NOMO-1 treated with DMSO at 0.1 percent for 48 hours (cell line): ENCODE measurements at regions not wholly inside any gene's neighbourhood (a gene's known extent, or its start where the extent isn't known, plus 50 kb on each side); places are given as distances from the start of the nearest gene placed in this dataset.

Source experiments
- DNase-seq: peaks from one replicate; lab custom pipeline; 2025; ENCODE audit not compliant: unreplicated experiment; lab: John Stamatoyannopoulos, UW

DNA sequence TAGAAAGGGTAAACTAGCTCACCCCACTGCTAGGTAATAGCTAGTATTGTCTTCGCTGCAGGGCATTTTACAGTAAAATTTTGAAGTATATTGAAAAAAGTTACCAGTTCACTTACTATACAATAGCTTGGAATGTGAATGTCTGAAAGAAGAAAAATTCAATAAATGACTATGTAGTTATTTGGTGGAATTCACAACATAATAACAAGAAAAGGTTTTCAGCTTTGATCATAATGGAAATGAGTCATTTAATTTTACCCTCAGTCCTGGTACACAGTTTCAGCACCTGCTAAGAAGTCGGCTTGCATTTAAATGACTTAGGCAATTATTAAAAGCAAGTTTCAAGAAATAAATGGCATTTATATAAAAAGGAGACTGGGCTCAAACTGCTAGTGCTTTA is 90.4 kb downstream of the NUP35 start:
- DNase-seq, result no peak

DNA sequence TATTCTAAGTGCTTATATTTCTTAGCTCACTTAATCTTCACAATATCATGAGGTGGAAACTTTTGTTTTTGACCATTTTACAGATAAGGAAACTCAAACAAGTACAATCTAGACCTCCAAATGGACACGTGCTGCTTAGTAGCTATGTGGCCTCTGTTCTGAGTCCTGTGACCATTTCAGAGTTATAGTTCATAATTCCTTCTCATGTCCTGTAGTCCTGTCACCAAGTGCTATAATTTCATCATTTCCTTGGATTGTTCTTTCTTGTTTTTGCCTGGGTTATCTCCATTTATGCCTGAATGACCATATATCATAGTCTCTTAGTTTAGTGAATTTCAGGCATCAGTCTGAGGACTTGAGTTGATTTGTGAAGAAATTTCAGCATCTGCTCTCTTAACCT is 91.7 kb downstream of the NUP35 start:
- no peak for DNase-seq

DNA sequence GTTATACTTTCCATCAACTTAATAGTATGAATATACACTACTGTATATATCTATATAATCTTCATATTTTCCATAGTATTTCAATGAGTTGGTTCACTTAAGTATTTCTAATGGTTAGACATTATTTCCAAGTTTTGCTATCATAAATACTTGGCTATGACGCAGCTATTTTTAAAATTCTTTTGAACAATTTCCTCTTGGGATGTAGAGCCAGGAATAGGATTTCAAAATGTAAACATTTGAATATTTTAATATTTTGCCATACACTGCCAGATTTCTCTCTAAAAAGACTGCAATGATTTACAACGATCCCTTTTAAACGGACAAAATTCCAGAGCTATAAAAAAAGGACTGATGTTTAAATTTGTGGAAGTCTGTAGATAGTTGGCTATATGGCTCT is 95.6 kb downstream of the NUP35 start:
- DNase-seq, result no peak

DNA sequence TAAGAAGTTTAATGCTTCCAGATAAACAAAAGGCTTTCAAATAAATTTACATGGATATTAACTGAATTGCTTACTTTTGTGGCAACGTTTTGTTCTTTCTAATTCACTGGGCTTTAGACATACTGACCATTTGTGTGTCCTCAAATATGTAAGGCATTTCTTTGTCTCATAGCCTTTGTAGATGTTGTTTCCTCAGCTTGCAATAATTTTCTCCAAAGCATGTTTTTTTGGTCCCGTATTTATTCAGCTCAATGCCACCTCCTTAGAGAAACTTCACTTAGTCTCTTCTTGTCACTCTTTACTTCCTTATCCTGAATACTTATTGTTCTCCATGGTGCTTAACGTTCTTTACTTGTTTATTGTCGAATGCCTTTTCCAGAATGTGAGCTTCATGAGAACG is 98.5 kb downstream of the NUP35 start:
- DNase-seq, result no peak

DNA sequence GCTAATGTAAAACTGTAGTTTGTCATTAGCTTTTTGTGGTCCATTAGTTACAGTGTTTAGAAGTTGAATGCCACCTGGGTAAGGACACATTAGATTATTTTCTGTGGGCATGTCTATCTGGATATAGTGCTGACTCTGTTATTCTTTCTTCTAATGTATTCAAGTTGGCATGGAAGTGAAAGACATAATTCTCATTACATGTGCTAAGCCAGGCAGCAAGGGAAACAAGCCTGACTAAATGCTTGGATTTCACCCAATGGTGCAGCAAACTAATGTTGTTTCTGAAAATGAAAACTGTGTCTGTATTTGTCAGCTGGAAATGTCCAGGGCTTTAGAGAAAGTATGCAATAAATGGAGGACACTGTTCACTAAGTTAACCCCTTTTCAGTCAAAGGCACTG is 100.7 kb downstream of the NUP35 start:
- no peak for DNase-seq

DNA sequence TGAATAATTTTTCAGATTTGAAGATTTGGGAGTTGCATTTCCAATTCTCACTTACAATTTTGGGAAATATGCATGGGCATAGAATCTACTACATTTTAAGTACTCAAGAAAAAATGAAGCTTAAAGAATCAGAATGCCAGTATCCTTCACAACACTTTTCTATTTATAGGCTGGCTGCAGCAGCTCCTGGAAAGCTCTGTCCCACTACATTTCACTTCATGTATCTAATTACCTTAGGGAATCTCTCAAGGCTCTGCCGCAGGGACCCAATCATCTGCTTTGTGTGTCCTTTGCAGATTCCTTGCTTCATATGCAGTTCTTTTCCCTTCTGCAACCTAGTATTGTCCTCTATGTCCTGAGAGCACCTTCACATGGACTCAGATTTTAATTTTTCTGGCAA is 102.9 kb downstream of the NUP35 start:
- DNase-seq, result no peak

DNA sequence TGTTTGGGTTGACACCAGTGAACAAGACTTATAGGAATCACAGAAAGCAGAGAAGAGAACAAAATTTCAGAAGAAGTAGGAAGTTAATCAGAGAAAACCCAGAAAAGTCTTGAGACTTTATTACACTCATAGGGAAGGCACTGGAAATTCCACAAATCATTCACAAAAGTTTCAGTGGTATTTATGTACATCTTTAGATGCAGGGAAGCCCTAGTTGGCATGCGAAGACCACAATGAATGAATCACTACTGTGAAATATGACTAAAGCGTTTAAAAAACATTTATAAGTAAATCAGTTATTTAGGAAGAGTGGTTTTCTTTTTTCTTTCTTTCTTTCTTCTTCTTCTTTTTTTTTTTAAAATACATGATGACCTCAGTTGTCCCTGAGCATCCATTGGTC is 105.1 kb downstream of the NUP35 start:
- no peak for DNase-seq

DNA sequence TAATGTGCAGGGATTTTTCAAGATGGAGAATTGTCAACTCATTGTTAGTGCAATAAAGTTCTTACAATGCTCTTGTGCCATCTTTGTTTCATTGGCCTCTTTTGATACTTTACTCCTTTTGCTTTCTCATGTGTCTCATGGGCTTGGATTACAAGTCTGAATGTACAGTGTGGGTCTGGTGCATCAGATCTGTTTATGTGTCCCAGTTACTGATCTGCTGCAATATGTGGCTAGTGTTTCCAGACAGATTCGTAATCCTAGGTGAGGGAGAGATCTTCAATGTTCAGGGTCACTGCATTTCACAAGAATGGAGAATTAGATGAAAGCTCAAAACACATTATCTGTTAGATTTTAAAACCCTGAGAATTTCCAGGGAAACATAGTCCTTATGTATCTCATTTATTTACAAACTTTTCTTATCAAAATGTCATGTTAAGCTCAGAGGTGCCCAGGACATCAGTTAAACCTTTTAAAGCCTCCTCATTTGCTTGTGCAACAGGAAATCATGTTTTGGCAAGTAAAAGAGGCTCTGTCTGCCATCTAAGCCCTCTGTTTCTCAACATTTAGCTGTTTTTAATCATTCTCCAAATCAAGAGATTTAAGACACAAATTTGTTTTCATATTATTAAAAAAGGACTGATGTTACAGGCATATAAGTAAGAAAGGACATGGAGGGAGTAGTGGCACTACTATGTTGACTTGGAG is 108.1 kb downstream of the NUP35 start:
- no peak for DNase-seq

DNA sequence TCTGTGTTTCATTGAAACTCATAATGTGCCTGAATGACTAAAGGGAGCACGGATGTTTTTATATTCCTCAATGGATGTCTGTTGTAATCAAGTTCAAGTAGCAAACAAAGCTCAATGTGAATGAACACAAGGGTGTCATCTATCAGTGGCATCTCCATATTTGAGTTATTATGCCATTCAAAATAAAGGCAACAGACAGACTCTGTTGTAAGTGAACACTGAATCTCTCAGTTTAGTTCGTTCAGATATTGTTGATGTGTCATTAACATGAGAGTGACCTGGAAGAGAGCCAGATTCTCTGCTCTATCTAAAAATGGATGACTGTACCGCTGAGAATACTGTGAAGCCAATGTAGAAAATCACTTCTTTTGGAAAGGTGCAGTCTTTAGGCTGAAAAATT is 118.7 kb downstream of the NUP35 start:
- DNase-seq, result no peak

DNA sequence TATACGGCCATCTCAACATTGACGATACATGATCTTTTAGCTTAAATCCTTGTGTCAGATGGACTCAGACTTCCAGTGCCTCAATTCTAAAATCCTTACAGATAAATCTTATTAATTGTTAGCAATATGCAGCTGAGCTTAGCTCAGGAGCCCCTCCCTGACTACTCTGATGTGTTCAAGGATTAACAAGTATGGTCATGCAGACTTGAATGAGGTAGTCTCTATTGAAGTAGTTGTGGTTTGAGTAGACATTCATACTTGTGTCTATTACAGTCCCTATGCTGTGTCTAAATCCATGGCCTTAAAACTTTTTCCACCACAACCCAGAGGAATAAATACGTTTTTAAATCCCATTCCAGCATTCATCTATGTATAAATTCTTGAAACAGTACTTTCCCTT is 119.5 kb downstream of the NUP35 start:
- DNase-seq, result no peak

DNA sequence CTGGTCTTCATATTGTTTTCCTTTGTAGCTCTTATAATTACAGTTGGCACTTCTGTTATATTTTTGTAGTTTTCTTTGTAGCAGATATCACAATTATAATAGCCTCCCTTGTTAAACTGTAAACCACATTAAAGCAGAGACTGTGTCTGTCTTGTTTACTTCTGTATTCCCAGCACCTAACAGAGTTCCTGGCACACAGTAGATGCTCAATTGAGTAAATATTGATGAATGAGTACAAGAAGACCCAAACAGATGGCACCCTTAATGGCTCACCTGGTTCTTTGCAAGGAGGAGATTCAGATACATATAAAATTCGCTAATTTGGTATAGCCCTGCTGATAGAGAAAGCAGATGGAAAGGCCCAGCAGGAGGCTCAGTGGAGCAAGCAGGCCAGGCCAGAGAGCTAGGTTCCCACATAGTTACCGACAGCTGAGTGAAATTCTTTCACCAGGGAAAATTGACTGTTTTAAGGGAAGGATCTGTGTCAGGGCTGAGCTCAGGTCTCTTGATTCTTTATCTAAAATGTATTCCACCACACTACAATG is 120.1 kb downstream of the NUP35 start:
- DNase-seq, result no peak

DNA sequence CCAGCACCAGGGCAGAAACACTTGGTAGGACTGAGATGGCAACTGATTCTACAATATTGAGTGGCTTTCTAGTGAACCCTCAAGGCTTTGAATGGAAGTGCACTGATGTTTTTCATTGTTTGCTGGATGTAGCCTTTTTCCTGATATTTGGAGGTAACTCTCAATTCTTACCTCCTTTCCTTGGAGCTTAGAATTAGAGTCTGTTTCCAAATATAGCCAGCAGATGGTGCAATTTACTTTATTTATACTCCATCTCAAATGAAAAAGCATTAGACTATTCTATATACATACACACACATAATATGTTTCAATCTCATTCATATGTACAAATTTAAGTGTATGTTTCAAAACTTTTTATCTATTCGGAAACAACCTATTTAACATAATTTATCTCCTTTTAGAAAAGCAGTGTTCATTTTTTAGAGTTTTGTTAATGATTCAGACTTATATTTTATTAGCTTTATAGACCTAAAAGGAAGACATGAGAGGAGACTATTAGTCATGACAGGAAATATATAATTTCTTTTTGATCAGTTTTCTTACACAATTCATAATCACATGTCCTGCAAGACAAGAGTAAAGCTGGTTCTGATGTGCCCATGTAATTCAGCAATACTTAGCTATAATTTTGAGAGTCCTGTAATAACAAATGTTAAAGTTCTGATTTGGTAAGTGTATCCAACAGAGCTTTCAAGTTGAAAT is 124.8 kb downstream of the NUP35 start:
- DNase-seq, result peak; percentile 15

DNA sequence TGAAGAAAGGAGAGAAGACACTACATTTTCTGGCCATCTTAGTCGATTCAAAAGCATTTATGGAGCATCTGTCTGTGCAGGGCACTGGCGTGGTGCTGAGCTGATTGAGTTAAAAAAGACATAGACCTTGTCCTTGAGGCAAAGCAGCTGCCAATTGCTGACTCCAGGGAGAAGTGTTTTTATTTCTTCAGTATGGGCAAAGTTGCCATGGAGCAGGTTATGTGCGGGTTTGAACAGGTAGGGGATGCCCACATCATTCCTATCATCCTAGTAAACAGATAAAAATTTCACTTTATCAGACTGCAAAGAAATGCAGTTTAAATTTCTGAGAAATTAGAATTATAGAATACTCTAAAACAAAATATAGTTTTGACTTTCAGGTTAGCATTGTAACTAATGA is 125.8 kb downstream of the NUP35 start:
- DNase-seq, result no peak

DNA sequence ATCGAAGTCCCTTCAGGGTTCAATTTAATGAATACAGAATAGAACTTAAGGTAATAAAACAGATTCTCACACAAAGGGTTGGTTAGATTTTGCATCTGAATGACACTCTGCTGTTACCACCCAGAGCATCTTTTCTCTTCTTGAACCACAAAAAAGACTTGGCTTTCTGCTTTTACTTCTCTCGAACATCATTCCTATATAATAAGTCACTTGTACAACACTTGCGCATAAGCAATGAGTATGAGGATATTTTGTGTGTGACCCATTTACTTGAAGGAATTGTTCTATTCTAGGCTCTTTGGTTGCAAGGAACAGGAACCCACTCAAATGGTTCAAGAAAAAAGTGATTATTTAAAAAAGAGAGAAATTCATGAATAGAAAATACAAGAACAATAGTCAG is 126.2 kb downstream of the NUP35 start:
- DNase-seq, result no peak

DNA sequence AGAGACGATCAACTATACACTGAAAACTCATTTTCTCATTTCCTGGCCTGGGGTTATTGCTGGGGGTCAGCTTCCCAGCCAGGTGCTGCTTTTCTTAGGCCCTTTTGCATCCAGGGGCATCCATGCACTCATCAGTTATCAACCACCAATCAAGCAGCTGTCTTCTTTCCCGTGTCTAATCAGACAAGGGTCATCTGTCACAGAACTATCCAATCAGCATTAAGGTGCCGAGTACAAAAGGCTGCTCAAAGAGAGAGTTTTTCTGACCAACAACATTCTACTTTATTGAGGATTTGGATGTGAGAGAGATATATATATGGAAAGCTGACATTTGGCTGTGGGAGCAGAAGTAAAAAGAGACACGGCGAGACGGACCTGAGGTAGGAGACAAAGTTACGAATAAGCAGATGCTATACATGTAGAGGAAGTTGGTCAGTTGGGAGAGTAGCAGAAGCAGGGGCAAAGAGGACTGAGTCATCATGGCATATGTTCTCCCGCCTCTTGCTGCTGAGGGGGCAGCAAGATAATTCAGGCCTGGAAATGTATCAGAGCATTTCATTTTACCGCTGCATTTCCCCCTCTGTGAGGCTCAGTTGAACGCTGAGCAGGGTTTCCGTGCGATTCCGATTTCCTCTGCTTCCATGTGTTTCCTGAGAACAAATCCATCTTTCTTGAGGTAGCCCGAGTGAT is 129.3 kb downstream of the NUP35 start:
- DNase-seq, result peak; percentile 6

DNA sequence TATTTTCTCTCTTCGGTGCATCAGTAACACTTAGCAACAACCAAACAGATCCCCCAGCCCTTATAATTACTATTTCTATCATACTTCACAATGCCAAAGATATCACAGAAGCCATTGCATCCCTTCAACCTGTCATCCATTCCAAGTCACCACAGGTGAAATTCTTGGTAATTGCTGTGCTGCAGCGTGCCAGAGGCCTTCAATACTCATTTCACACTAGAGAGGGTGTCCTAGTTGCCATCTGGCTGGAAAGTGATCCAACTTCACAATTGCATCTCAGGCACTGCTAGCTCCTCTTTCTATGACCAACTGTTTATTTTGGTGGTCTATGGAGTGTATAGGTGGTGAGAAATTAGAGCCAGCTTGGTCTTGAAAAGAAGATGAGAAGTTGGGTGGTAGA is 131.2 kb downstream of the NUP35 start:
- no peak for DNase-seq

DNA sequence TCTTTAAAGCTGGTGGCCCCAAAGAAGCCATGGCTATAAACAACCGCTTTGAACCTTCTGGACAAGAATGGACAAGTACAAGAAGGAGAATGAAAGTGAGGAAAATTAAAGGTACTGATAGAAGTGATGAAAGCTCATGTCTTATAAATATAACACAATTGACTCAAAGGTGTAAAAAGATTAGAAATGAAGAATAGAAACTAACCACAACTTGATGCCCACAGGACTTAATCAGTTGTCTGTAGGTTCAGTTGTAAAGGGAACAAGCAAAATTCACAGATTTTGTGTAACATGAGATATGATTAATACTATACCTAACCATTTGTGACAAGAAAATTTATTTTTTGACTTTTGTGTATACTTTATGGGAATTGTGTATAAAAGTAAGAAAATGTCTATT is 135.7 kb downstream of the NUP35 start:
- no peak for DNase-seq

DNA sequence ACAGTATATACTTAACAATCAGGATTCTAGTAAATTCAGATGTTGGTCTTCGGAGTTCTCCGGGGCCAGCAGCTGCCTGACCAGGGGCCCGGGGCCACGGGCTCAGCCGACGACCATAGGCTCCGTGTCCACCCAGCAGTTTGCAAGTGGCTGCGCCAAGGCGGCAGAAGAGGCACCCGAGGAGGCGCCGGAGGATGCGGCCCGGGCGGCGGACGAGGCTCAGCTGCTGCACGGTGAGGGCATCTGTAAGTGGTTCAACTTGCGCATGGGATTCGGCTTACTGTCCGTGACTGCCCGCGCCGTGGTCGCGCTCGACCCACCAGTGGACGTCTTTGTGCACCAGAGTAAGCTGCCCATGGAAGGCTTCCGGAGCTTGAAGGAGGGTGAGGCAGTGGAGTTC is 136.3 kb downstream of the NUP35 start:
- no peak for DNase-seq

DNA sequence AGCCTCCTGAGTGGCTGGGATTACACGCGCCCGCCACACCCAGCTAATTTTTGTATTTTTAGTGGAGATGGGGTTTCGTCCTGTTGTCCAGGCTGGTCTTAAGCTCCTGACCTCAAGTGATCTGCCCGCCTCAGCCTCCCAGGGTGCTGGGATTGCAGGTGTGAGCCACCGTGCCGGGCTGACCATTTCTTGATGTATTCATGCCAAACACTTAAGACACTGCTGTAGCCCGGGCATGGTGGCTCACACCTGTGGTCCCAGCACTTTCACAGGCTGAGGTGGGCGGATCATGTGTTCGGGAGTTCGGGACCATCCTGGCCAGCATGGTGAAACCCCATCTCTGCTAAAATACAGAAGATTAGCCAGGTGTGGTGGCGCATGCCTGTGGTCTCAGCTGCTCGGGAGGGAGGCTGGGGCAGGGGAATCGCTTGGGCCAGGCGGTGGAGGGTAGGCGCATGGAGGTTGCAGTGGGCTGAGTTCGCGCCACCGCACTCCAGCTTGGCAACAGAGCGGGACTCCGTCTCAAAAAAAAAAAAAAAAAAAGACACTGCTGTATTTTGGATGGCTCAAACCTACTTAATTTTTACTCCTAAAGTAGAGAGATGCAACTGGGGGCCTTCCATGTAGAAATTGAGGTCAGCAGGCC is 140.8 kb downstream of the NUP35 start:
- DNase-seq, result no peak

DNA sequence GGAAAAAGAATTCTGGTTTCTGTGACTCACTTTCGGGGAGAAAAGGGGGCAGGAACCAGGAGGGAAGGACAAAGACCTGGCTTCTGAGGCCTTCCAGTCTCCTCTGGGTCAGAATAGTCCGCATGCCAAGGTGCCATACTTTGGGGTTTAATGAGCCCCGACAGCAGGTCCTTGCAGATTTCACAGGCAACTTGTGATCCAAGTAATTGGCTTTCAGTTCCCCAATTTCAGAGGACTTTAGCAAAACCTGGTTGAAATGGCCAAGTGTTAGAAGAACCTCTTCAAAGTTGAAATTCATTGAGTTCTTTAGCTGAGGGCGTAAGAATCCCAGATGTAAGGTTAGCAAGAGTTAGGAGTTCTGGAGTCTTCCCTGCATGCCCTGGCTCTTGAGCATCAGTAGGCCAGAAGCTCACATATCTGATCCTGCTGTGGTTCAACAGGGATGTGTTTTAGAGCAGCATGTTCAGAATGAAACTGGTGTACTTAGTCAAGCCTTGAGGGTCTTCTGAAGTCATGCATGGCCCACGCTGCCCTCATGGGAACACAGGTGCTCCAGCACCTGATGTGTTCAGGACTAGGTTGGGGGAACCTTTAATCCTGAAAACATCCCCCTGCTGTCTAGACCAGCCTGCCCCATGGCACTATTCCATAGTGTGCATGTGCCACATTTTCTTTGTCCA is 143.0 kb downstream of the NUP35 start:
- DNase-seq, result peak; percentile 1

DNA sequence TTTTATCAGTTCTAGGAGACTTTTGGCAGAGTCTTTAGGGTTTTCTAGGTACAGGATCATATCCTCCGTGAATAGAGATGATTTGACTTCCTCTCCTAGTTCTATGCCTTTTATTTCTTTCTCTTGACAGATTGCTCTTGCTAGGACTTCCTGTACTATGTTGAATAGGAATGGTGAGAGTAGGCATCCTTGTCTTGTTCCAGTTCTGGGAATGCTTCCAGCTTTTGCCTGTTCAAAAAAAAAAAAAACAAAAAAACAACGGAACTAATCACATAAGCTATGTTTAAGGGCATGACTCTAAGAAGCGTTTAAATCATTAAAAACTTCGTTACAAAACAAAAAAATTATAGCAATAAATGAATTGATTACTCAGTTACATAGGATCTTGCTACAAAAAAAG is 145.7 kb downstream of the NUP35 start:
- DNase-seq, result no peak
